Kidney epithelial cell (primary cell): ENCODE measurements at regions not wholly inside any gene's neighbourhood (a gene's known extent, or its start where the extent isn't known, plus 50 kb on each side); places are given as distances from the start of the nearest gene placed in this dataset.

Experiments used
- DNase-seq: peaks from one replicate; pipeline ENCODE4 v3.0.0-alpha.2; 2010; ENCODE audit warnings: low read depth
- H3K27me3 ChIP-seq: 2 replicates; pipeline ENCODE4 v1.6.0; 2011; ENCODE audit warnings: low read length; ENCODE audit not compliant: control insufficient read depth, insufficient read depth
- H3K36me3 ChIP-seq: 2 replicates; pipeline ENCODE4 v1.5.1; 2011; ENCODE audit warnings: low read length; ENCODE audit not compliant: control insufficient read depth, insufficient read depth
- H3K4me3 ChIP-seq: 2 replicates; pipeline ENCODE4 v1.5.1; 2011; ENCODE audit warnings: low read depth, mild to moderate bottlenecking, control low read depth, low read length
- CTCF ChIP-seq: IDR thresholded peaks from 2 replicates; pipeline ENCODE4 v1.5.1; 2011; ENCODE audit warnings: mild to moderate bottlenecking, moderate library complexity, low read length, control low read depth, inconsistent platforms; ENCODE audit not compliant: insufficient read depth, poor library complexity, severe bottlenecking

GRCh38 chr5:96133341-96134079 is 171.9 kb upstream of the ELL2 start:
- DNase-seq: no peak
- Histone ChIP-seq H3K27me3 (no peaks in the 10 kb centered on the region), H3K4me3 (no peak overlapping the region), H3K36me3 (no peaks in the 10 kb centered on the region)
- TF ChIP-seq CTCF: no peak

GRCh38 chr5:96129276-96129675 is 167.6 kb upstream of the ELL2 start:
- no peak for TF ChIP-seq CTCF
- H3K36me3 ChIP-seq: no peaks in the 10 kb centered on the region
- no peak overlapping the region for H3K4me3 ChIP-seq
- DNase-seq: no peak
- H3K27me3 ChIP-seq: no peaks in the 10 kb centered on the region

GRCh38 chr5:96128204-96128864 is 166.7 kb upstream of the ELL2 start:
- no peak for TF ChIP-seq CTCF
- H3K36me3 ChIP-seq: no peaks in the 10 kb centered on the region
- no peak for DNase-seq
- H3K27me3 ChIP-seq: no peaks in the 10 kb centered on the region
- no peak overlapping the region for H3K4me3 ChIP-seq

GRCh38 chr5:96127538-96127937 is 165.9 kb upstream of the ELL2 start:
- no peak for TF ChIP-seq CTCF
- no peak overlapping the region for H3K4me3 ChIP-seq
- no peaks in the 10 kb centered on the region for H3K36me3 ChIP-seq
- H3K27me3 ChIP-seq: no peaks in the 10 kb centered on the region
- DNase-seq: no peak

GRCh38 chr5:96125231-96125891 is 163.7 kb upstream of the ELL2 start:
- no peak for DNase-seq
- H3K27me3 ChIP-seq: no peaks in the 10 kb centered on the region
- H3K36me3 ChIP-seq: no peaks in the 10 kb centered on the region
- no peak overlapping the region for H3K4me3 ChIP-seq
- no peak for TF ChIP-seq CTCF

- Histone ChIP-seq H3K27me3 (no peaks in the 10 kb centered on the region), H3K4me3 (no peak overlapping the region), H3K36me3 (no peaks in the 10 kb centered on the region)
- DNase-seq: no peak
- no peak for TF ChIP-seq CTCF
Measured at GRCh38 chr5:96124589-96124988, 162.9 kb upstream of the ELL2 start.
